ENCODE measurements at regions not wholly inside any gene's neighbourhood (a gene's known extent, or its start where the extent isn't known, plus 50 kb on each side); places are given as distances from the start of the nearest gene placed in this dataset.

- no peak for TF ChIP-seq CTCF (conservative IDR thresholded peaks at IDR 0.05)
- peak; percentile 76 for DNase-seq
- no peak overlapping the region for H3K9ac ChIP-seq (ENCODE audit: extremely low read depth, low read length, poor library complexity, severe bottlenecking)
- no peak overlapping the region for H3K4me3 Mint-ChIP-seq
- no peak overlapping the region for H3K27ac ChIP-seq (ENCODE audit: low read depth, low read length)
- H3K9me3 ChIP-seq (ENCODE audit: control insufficient read depth, low read length), result no peaks in the 10 kb centered on the region
- no peaks in the 10 kb centered on the region for H3K36me3 Mint-ChIP-seq (ENCODE audit: low read depth)
- no peaks in the 10 kb centered on the region for H3K9me3 Mint-ChIP-seq
- peaks cover 3% of the 10 kb centered on the region for H3K4me1 ChIP-seq (ENCODE audit: control insufficient read depth, insufficient read depth, low read length)
- H3K27me3 ChIP-seq (ENCODE audit: control insufficient read depth, insufficient read depth, low read length, poor library complexity, severe bottlenecking), result peaks cover 15% of the 10 kb centered on the region
- H3K27me3 Mint-ChIP-seq (ENCODE audit: insufficient read depth), result peaks cover 30% of the 10 kb centered on the region
- no peaks in the 10 kb centered on the region for H3K36me3 ChIP-seq (ENCODE audit: control insufficient read depth, insufficient read depth, low read length)
- peaks cover 15% of the 10 kb centered on the region for H3K4me1 Mint-ChIP-seq
- 36 to 46% methylated on average over 4 to 8 of the region's 8 CpGs for WGBS, 2 experiments (ENCODE audit: insufficient coverage in 1 of 2, insufficient read length in 1 of 2)
- H3K27ac Mint-ChIP-seq, result peak overlapping the region; percentile 31
- no peak overlapping the region for H3K4me3 ChIP-seq (ENCODE audit: low read length)
Observed at GRCh38 chr10:100625816-100626215, 90.1 kb downstream of the HIF1AN start.

GRCh38 chr10:100628061-100628460 lies 92.3 kb downstream of the HIF1AN start:
- Histone ChIP-seq H3K36me3 (ENCODE audit: control insufficient read depth, insufficient read depth, low read length) (no peaks in the 10 kb centered on the region), H3K4me3 (ENCODE audit: low read length) (no peak overlapping the region), H3K4me1 (ENCODE audit: control insufficient read depth, insufficient read depth, low read length) (peaks cover 3% of the 10 kb centered on the region), H3K9me3 (ENCODE audit: control insufficient read depth, low read length) (no peaks in the 10 kb centered on the region), H3K27me3 (ENCODE audit: control insufficient read depth, insufficient read depth, low read length, poor library complexity, severe bottlenecking) (peaks cover 23% of the 10 kb centered on the region), H3K27ac (ENCODE audit: low read depth, low read length) (no peak overlapping the region), H3K9ac (ENCODE audit: extremely low read depth, low read length, poor library complexity, severe bottlenecking) (no peak overlapping the region)
- no peak for TF ChIP-seq CTCF (conservative IDR thresholded peaks at IDR 0.05)
- H3K9me3 Mint-ChIP-seq, result no peaks in the 10 kb centered on the region
- peaks cover 28% of the 10 kb centered on the region for H3K27me3 Mint-ChIP-seq (ENCODE audit: insufficient read depth)
- H3K27ac Mint-ChIP-seq, result no peak overlapping the region
- peak; percentile 28 for DNase-seq
- peaks cover 15% of the 10 kb centered on the region for H3K4me1 Mint-ChIP-seq
- no peaks in the 10 kb centered on the region for H3K36me3 Mint-ChIP-seq (ENCODE audit: low read depth)
- 87 to 88% methylated on average over 8 to 9 of the region's 10 CpGs for WGBS, 2 experiments (ENCODE audit: insufficient coverage in 1 of 2, insufficient read length in 1 of 2)
- H3K4me3 Mint-ChIP-seq, result no peak overlapping the region

GRCh38 chr10:100631192-100631591 lies 95.4 kb downstream of the HIF1AN start:
- H3K4me3 Mint-ChIP-seq, result no peak overlapping the region
- Histone ChIP-seq H3K27ac (ENCODE audit: low read depth, low read length) (no peak overlapping the region), H3K4me1 (ENCODE audit: control insufficient read depth, insufficient read depth, low read length) (no peaks in the 10 kb centered on the region), H3K9me3 (ENCODE audit: control insufficient read depth, low read length) (no peaks in the 10 kb centered on the region), H3K9ac (ENCODE audit: extremely low read depth, low read length, poor library complexity, severe bottlenecking) (no peak overlapping the region), H3K27me3 (ENCODE audit: control insufficient read depth, insufficient read depth, low read length, poor library complexity, severe bottlenecking) (peaks cover 46% of the 10 kb centered on the region), H3K4me3 (ENCODE audit: low read length) (no peak overlapping the region), H3K36me3 (ENCODE audit: control insufficient read depth, insufficient read depth, low read length) (no peaks in the 10 kb centered on the region)
- WGBS, 2 experiments (ENCODE audit: insufficient coverage in 1 of 2, insufficient read length in 1 of 2), result 81 to 87% methylated on average over 2 of the region's 2 CpGs
- H3K9me3 Mint-ChIP-seq, result no peaks in the 10 kb centered on the region
- DNase-seq, result peak; percentile 19
- H3K36me3 Mint-ChIP-seq (ENCODE audit: low read depth), result no peaks in the 10 kb centered on the region
- H3K27ac Mint-ChIP-seq, result no peak overlapping the region
- H3K4me1 Mint-ChIP-seq, result peaks cover 2% of the 10 kb centered on the region
- no peak for TF ChIP-seq CTCF (conservative IDR thresholded peaks at IDR 0.05)
- peaks cover 37% of the 10 kb centered on the region for H3K27me3 Mint-ChIP-seq (ENCODE audit: insufficient read depth)

Measured in endodermal cell (in vitro differentiated cells).